ENCODE measurements at regions not wholly inside any gene's neighbourhood (a gene's known extent, or its start where the extent isn't known, plus 50 kb on each side); places are given as distances from the start of the nearest gene placed in this dataset.
"Not testable (repeated sequence)": the region's sequence is repeated elsewhere in the genome, so short reads cannot be mapped to it uniquely, and the experiment has no call there.

GRCh38 chr14:71560751-71561150, 371.5 kb upstream of the RGS6 start:
- no peaks in the 10 kb centered on the region for H3K4me1 ChIP-seq (ENCODE audit: insufficient read depth, low read length)
- H3K4me3 ChIP-seq (ENCODE audit: low read length), result no peak overlapping the region
- no peaks in the 10 kb centered on the region for H3K9me2 ChIP-seq (replicated peaks; ENCODE audit: low read length)
- H2AFZ ChIP-seq (ENCODE audit: low read length), result no peak overlapping the region
- intact Hi-C loops (cut with micrococcal nuclease), result no loop called here
- H3K36me3 ChIP-seq (ENCODE audit: low read depth, low read length), result no peaks in the 10 kb centered on the region
- no peak overlapping the region for H3K27ac ChIP-seq (ENCODE audit: low read length)
- no TSS peak for BruUV-seq (replicated peaks)
- no peaks in the 10 kb centered on the region for H3K27me3 ChIP-seq (ENCODE audit: low read length)
- CTCF ChIA-PET, result no interaction called here
- peaks cover 22% of the 10 kb centered on the region; the same call in 1 of the 2 replicates for H3K79me2 ChIP-seq (ENCODE audit: low read length)
- H3K4me2 ChIP-seq (ENCODE audit: low read length), result no peak overlapping the region
- no peaks in the 10 kb centered on the region for H3K9me3 ChIP-seq (ENCODE audit: low read length)
- H3F3A ChIP-seq (ENCODE audit: low read length, unreplicated experiment), result no peaks in the 10 kb centered on the region
- DNase-seq, result no peak
- TF ChIP-seq, protein P1, sequence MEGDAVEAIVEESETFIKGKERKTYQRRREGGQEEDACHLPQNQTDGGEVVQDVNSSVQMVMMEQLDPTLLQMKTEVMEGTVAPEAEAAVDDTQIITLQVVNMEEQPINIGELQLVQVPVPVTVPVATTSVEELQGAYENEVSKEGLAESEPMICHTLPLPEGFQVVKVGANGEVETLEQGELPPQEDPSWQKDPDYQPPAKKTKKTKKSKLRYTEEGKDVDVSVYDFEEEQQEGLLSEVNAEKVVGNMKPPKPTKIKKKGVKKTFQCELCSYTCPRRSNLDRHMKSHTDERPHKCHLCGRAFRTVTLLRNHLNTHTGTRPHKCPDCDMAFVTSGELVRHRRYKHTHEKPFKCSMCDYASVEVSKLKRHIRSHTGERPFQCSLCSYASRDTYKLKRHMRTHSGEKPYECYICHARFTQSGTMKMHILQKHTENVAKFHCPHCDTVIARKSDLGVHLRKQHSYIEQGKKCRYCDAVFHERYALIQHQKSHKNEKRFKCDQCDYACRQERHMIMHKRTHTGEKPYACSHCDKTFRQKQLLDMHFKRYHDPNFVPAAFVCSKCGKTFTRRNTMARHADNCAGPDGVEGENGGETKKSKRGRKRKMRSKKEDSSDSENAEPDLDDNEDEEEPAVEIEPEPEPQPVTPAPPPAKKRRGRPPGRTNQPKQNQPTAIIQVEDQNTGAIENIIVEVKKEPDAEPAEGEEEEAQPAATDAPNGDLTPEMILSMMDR (conservative IDR thresholded peaks at IDR 0.05; ENCODE audit: low read depth, low read length), result no peak
- TF ChIP-seq EZH2phosphoT487 (IDR thresholded peaks at IDR 0.05; ENCODE audit: borderline replicate concordance, low read length), result no peak
- no peak for TF ChIP-seq EZH2 (IDR thresholded peaks at IDR 0.05; ENCODE audit: low read length, unreplicated experiment)
- peaks cover 4% of the 10 kb centered on the region; the same call in 1 of the 2 replicates for H4K20me1 ChIP-seq (ENCODE audit: low read length)
- POLR2A ChIA-PET (ENCODE audit: unreplicated experiment), result no interaction called here
- ATAC-seq, result no peak
- H3K9ac ChIP-seq (ENCODE audit: low read length), result no peak overlapping the region

- no peak overlapping the region for H3K9ac ChIP-seq (ENCODE audit: low read length)
- no peaks in the 10 kb centered on the region for H3K4me1 ChIP-seq (ENCODE audit: insufficient read depth, low read length)
- ChIA-PET POLR2A (ENCODE audit: unreplicated experiment) (no interaction called here), CTCF (no interaction called here)
- TF ChIP-seq, protein P1 (conservative IDR thresholded peaks at IDR 0.05; ENCODE audit: low read depth, low read length), result no peak
- TF ChIP-seq EZH2 (IDR thresholded peaks at IDR 0.05; ENCODE audit: low read length, unreplicated experiment), result no peak
- TF ChIP-seq EZH2phosphoT487 (IDR thresholded peaks at IDR 0.05; ENCODE audit: borderline replicate concordance, low read length), result no peak
- no peaks in the 10 kb centered on the region for H3F3A ChIP-seq (ENCODE audit: low read length, unreplicated experiment)
- H3K4me2 ChIP-seq (ENCODE audit: low read length), result no peak overlapping the region
- H3K4me3 ChIP-seq (ENCODE audit: low read length), result no peak overlapping the region
- no peaks in the 10 kb centered on the region for H3K9me3 ChIP-seq (ENCODE audit: low read length)
- DNase-seq, result no peak
- H3K9me2 ChIP-seq (replicated peaks; ENCODE audit: low read length), result no peaks in the 10 kb centered on the region
- intact Hi-C loops (cut with micrococcal nuclease), result no loop called here
- no peaks in the 10 kb centered on the region for H3K36me3 ChIP-seq (ENCODE audit: low read depth, low read length)
- BruUV-seq (replicated peaks), result no TSS peak
- H3K27me3 ChIP-seq (ENCODE audit: low read length), result no peaks in the 10 kb centered on the region
- H4K20me1 ChIP-seq (ENCODE audit: low read length), result peaks cover 4% of the 10 kb centered on the region; the same call in 1 of the 2 replicates
- 0 out of 2 replicates have a peak, but pooled peaks cover 8% of the 10 kb centered on the region for H3K79me2 ChIP-seq (ENCODE audit: low read length)
- ATAC-seq, result no peak
- no peak overlapping the region for H3K27ac ChIP-seq (ENCODE audit: low read length)
- H2AFZ ChIP-seq (ENCODE audit: low read length), result no peak overlapping the region
These were observed 368.6 kb upstream of the RGS6 start for GRCh38 chr14:71563492-71564153.

GRCh38 chr14:71566276-71566675, 366.0 kb upstream of the RGS6 start:
- POLR2A ChIA-PET (ENCODE audit: unreplicated experiment), result no interaction called here
- no peaks in the 10 kb centered on the region for H3K9me3 ChIP-seq (ENCODE audit: low read length)
- H3K9ac ChIP-seq (ENCODE audit: low read length), result no peak overlapping the region
- TF ChIP-seq EZH2phosphoT487 (IDR thresholded peaks at IDR 0.05; ENCODE audit: borderline replicate concordance, low read length), result no peak
- TF ChIP-seq EZH2 (IDR thresholded peaks at IDR 0.05; ENCODE audit: low read length, unreplicated experiment), result no peak
- TF ChIP-seq, protein P1 (conservative IDR thresholded peaks at IDR 0.05; ENCODE audit: low read depth, low read length), result no peak
- BruUV-seq (replicated peaks), result no TSS peak
- H3K36me3 ChIP-seq (ENCODE audit: low read depth, low read length), result no peaks in the 10 kb centered on the region
- intact Hi-C loops (cut with micrococcal nuclease), result no loop called here
- no peak overlapping the region for H3K4me3 ChIP-seq (ENCODE audit: low read length)
- H3K9me2 ChIP-seq (replicated peaks; ENCODE audit: low read length), result no peaks in the 10 kb centered on the region
- H3K4me1 ChIP-seq (ENCODE audit: insufficient read depth, low read length), result no peaks in the 10 kb centered on the region
- 0 out of 2 replicates have a peak, but pooled peaks cover 6% of the 10 kb centered on the region for H3K79me2 ChIP-seq (ENCODE audit: low read length)
- no peak overlapping the region for H3K27ac ChIP-seq (ENCODE audit: low read length)
- no peaks in the 10 kb centered on the region for H3F3A ChIP-seq (ENCODE audit: low read length, unreplicated experiment)
- no peak overlapping the region for H2AFZ ChIP-seq (ENCODE audit: low read length)
- CTCF ChIA-PET, result interaction anchor here (0.6 kb wide), 1 partner anchor 1942 kb away, joined by 7 read pairs; no protein-coding TSS in a partner anchor
- no peak overlapping the region for H3K4me2 ChIP-seq (ENCODE audit: low read length)
- H4K20me1 ChIP-seq (ENCODE audit: low read length), result peaks cover 4% of the 10 kb centered on the region; the same call in 1 of the 2 replicates
- DNase-seq, result no peak
- H3K27me3 ChIP-seq (ENCODE audit: low read length), result no peaks in the 10 kb centered on the region
- no peak for ATAC-seq

GRCh38 chr14:71567499-71568133, 364.6 kb upstream of the RGS6 start:
- H3K9me3 ChIP-seq (ENCODE audit: low read length); H3K27me3 ChIP-seq (ENCODE audit: low read length); DNase-seq; H3K36me3 ChIP-seq (ENCODE audit: low read depth, low read length); H3K4me2 ChIP-seq (ENCODE audit: low read length); H2AFZ ChIP-seq (ENCODE audit: low read length); intact Hi-C loops (cut with micrococcal nuclease); BruUV-seq (replicated peaks); POLR2A ChIA-PET (ENCODE audit: unreplicated experiment); H3K9me2 ChIP-seq (replicated peaks; ENCODE audit: low read length); CTCF ChIA-PET; H4K20me1 ChIP-seq (ENCODE audit: low read length); H3K9ac ChIP-seq (ENCODE audit: low read length); ATAC-seq; H3K4me3 ChIP-seq (ENCODE audit: low read length); H3K79me2 ChIP-seq (ENCODE audit: low read length); H3F3A ChIP-seq (ENCODE audit: low read length, unreplicated experiment); H3K27ac ChIP-seq (ENCODE audit: low read length); H3K4me1 ChIP-seq (ENCODE audit: insufficient read depth, low read length): not testable (repeated sequence)
